ENCODE measurements at regions not wholly inside any gene's neighbourhood (a gene's known extent, or its start where the extent isn't known, plus 50 kb on each side); places are given as distances from the start of the nearest gene placed in this dataset.

DNA sequence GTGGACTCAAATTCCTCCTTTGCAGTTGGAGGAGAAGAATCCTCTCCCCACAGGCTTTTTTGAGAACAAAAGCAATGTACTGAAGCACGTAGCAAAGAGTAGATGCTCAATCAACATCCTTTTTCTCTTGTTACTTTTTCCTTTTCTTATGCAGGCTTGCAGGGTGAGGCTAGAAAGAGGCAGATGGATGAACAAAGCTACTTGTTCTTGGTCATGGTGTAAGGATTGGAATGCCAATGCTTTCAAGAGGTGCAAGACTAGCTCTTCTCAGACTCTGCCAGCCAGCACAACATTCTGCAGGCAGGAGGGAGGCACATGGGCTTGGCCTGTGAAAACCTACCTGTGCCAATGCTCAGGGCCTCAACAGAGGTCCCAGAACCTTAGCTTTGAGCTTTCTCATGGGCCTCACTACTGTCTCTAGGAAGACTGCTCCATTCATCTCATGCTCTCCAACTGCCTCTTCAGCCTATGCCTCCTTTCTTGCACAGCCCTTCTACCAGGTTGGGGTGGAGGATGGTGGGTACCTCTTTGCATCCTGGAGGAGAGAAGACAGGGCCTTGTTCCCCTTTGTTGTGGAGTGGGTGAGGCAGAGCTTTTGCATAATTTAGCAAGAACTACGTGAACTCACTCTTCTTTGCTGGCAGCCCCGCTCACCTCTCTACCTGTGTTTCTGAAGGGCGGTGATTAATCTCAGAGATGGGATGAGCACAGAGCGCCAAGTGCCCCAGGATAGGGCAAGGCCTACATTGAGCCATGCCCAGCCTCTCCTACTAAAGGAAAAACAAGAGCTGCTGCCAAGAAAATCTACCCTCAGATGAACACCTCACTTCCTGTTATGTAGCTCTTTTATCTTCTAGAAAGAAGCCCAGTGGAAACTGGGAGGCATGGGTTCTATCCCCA, 1119.7 kb downstream of the VRK1 start:
- in situ Hi-C loops (cut with HindIII; ENCODE audit: extremely low pct_ligation_motif_present, low pct_unique_long_range_greater_than_20kb), result no loop called here
- Histone ChIP-seq H3K9me3 (ENCODE audit: low read length) (peaks cover 95% of the 10 kb centered on the region), H3K4me1 (ENCODE audit: insufficient read depth, low read length) (no peaks in the 10 kb centered on the region), H3K36me3 (replicated peaks in 1 of 2; ENCODE audit: control insufficient read depth in 1 of 2, insufficient read depth in 2 of 2, low read length in 2 of 2) (no peaks in the 10 kb centered on the region), H4K20me1 (ENCODE audit: insufficient read depth, low read length) (no peaks in the 10 kb centered on the region), H3K9ac (ENCODE audit: insufficient read depth, low read depth, low read length) (no peak overlapping the region), H3K4me2 (ENCODE audit: low read depth, low read length) (no peak overlapping the region), H3K27ac (ENCODE audit: extremely low read length, insufficient read depth, low read length) (no peak overlapping the region), H3K4me3 (replicated peaks in 1 of 3; ENCODE audit: insufficient read depth in 1 of 3, low read depth in 2 of 3, low read length in 3 of 3) (no peak overlapping the region), H2AFZ (ENCODE audit: low read length) (no peak overlapping the region), H3K27me3 (ENCODE audit: control insufficient read depth in 1 of 2, insufficient read depth in 2 of 2, low read length in 2 of 2) (no peaks in the 10 kb centered on the region; a peak in 1 of 5 replicates), H3K79me2 (ENCODE audit: insufficient read depth, low read length) (no peaks in the 10 kb centered on the region)
- intact Hi-C loops (cut with micrococcal nuclease; ENCODE audit: unreplicated experiment), result no loop called here
- POLR2A ChIA-PET, result no interaction called here
- DNase-seq (ENCODE audit: low spot score), result no peak
- WGBS (ENCODE audit: low lambda C conversion rate), result 0% methylated on average over 5 of the region's 5 CpGs
- BruUV-seq (replicated peaks), result no TSS peak
- CTCF ChIA-PET (ENCODE audit: low intra/inter-chr PET ratio, low total read pairs), result no interaction called here
- ATAC-seq, result no peak
- FAIRE-seq, result no peak
- TF ChIP-seq POGZ (CRISPR knock-in tag; IDR thresholded peaks at IDR 0.05) (no peak), ATF1 (CRISPR knock-in tag; IDR thresholded peaks at IDR 0.05) (no peak), SNAI1 (CRISPR knock-in tag; IDR thresholded peaks at IDR 0.05; ENCODE audit: borderline replicate concordance) (no peak), RFXANK (CRISPR knock-in tag; IDR thresholded peaks at IDR 0.05) (no peak), AGO1 (IDR thresholded peaks at IDR 0.05; ENCODE audit: low read depth, low read length, poor library complexity, severe bottlenecking) (no peak), NCOA1 (CRISPR knock-in tag; IDR thresholded peaks at IDR 0.05) (no peak), PHB2 (IDR thresholded peaks at IDR 0.05; ENCODE audit: partially characterized antibody) (no peak), ZNF670 (CRISPR knock-in tag; IDR thresholded peaks at IDR 0.05; ENCODE audit: borderline replicate concordance) (no peak), ZSCAN20 (CRISPR knock-in tag; IDR thresholded peaks at IDR 0.05; ENCODE audit: borderline replicate concordance) (no peak), U2AF1 (optimal IDR thresholded peaks at IDR 0.05; ENCODE audit: low read depth, low read length) (no peak), SMYD3 (CRISPR knock-in tag; IDR thresholded peaks at IDR 0.05) (no peak), THAP11 (CRISPR knock-in tag; IDR thresholded peaks at IDR 0.05) (no peak), ZNF263 (CRISPR knock-in tag; IDR thresholded peaks at IDR 0.05) (no peak), ZNF790 (CRISPR knock-in tag; IDR thresholded peaks at IDR 0.05; ENCODE audit: borderline replicate concordance) (no peak), NFE2L2 (IDR thresholded peaks at IDR 0.05; ENCODE audit: low read length) (no peak)
- TF ChIP-seq, protein P1, sequence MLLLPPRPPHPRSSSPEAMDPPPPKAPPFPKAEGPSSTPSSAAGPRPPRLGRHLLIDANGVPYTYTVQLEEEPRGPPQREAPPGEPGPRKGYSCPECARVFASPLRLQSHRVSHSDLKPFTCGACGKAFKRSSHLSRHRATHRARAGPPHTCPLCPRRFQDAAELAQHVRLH (CRISPR knock-in tag; IDR thresholded peaks at IDR 0.05; ENCODE audit: borderline replicate concordance, low read depth), result no peak
- TF ChIP-seq, protein P2, sequence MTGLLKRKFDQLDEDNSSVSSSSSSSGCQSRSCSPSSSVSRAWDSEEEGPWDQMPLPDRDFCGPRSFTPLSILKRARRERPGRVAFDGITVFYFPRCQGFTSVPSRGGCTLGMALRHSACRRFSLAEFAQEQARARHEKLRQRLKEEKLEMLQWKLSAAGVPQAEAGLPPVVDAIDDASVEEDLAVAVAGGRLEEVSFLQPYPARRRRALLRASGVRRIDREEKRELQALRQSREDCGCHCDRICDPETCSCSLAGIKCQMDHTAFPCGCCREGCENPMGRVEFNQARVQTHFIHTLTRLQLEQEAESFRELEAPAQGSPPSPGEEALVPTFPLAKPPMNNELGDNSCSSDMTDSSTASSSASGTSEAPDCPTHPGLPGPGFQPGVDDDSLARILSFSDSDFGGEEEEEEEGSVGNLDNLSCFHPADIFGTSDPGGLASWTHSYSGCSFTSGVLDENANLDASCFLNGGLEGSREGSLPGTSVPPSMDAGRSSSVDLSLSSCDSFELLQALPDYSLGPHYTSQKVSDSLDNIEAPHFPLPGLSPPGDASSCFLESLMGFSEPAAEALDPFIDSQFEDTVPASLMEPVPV (CRISPR knock-in tag; IDR thresholded peaks at IDR 0.05), result no peak
- TF ChIP-seq, protein P3, sequence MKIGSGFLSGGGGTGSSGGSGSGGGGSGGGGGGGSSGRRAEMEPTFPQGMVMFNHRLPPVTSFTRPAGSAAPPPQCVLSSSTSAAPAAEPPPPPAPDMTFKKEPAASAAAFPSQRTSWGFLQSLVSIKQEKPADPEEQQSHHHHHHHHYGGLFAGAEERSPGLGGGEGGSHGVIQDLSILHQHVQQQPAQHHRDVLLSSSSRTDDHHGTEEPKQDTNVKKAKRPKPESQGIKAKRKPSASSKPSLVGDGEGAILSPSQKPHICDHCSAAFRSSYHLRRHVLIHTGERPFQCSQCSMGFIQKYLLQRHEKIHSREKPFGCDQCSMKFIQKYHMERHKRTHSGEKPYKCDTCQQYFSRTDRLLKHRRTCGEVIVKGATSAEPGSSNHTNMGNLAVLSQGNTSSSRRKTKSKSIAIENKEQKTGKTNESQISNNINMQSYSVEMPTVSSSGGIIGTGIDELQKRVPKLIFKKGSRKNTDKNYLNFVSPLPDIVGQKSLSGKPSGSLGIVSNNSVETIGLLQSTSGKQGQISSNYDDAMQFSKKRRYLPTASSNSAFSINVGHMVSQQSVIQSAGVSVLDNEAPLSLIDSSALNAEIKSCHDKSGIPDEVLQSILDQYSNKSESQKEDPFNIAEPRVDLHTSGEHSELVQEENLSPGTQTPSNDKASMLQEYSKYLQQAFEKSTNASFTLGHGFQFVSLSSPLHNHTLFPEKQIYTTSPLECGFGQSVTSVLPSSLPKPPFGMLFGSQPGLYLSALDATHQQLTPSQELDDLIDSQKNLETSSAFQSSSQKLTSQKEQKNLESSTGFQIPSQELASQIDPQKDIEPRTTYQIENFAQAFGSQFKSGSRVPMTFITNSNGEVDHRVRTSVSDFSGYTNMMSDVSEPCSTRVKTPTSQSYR (CRISPR knock-in tag; IDR thresholded peaks at IDR 0.05; ENCODE audit: borderline replicate concordance), result no peak
- TF ChIP-seq, protein P4, sequence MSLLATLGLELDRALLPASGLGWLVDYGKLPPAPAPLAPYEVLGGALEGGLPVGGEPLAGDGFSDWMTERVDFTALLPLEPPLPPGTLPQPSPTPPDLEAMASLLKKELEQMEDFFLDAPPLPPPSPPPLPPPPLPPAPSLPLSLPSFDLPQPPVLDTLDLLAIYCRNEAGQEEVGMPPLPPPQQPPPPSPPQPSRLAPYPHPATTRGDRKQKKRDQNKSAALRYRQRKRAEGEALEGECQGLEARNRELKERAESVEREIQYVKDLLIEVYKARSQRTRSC (CRISPR knock-in tag; IDR thresholded peaks at IDR 0.05; ENCODE audit: low read depth), result no peak

All from HepG2 (cell line).